BJ (cell line): ENCODE measurements at regions not wholly inside any gene's neighbourhood (a gene's known extent, or its start where the extent isn't known, plus 50 kb on each side); places are given as distances from the start of the nearest gene placed in this dataset.

Experiments used
- CTCF ChIA-PET: fragments of 350-600 bp; formaldehyde crosslinking; extraction: SDS; loops from one replicate; lab custom pipeline; 2021; ENCODE audit warnings: antibody characterized with exemption, inconsistent platforms; lab: Yijun Ruan, JAX
- POLR2A ChIA-PET: fragments of 300-600 bp; sonication (Branson Sonifier 250); formaldehyde crosslinking; extraction: SDS; loops from one replicate; lab custom pipeline; 2021; ENCODE audit warnings: antibody characterized with exemption; lab: Charles Lee
- DNase-seq: peaks from one replicate; pipeline ENCODE4 v3.0.0-alpha.2; 2011; ENCODE audit warnings: low read depth
- H3K27me3 ChIP-seq: 2 replicates; pipeline ENCODE4 v1.6.0; 2011; ENCODE audit warnings: low read length; ENCODE audit not compliant: control insufficient read depth, insufficient read depth
- H3K36me3 ChIP-seq: 2 replicates; pipeline ENCODE4 v1.5.1; 2011; ENCODE audit warnings: low read length; ENCODE audit not compliant: control insufficient read depth, insufficient read depth
- H3K4me3 ChIP-seq: 2 replicates; pipeline ENCODE4 v1.5.1; 2011; ENCODE audit warnings: low read depth, mild to moderate bottlenecking, control low read depth, low read length
- CTCF ChIP-seq: IDR thresholded peaks from 2 replicates; pipeline ENCODE4 v1.5.1; 2011; ENCODE audit warnings: low read depth, mild to moderate bottlenecking, control low read depth, inconsistent platforms, low read length, moderate library complexity; ENCODE audit not compliant: insufficient read depth

DNA sequence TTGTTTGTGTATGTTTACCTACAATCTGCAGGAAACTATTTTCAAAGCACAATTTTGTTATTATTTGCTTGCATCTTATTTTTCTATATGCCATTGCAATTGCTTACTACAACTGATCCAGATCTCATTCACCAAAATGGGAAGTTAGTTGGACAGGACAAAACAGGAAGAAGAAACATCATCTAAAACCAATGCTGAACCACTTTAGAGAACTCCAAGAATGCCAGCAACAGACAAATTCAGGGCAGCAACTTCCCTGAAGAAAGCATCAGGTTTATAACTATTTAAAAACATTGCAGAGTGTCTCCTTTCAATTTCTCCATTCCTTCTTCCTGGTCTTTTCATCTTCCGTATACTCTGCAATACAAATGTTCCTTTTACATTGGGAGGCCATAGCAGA is 82.4 kb upstream of the SMYD2 start:
- POLR2A ChIA-PET, result no interaction called here
- CTCF ChIA-PET, result interaction anchor here (1.7 to 3.0 kb wide), 3 partner anchors 10 to 130 kb away, joined by 3 to 9 read pairs (median 5); no protein-coding TSS in a partner anchor
- no peak for DNase-seq
- TF ChIP-seq CTCF, result no peak
- Histone ChIP-seq H3K4me3 (no peak overlapping the region), H3K27me3 (peaks cover 4% of the 10 kb centered on the region), H3K36me3 (no peaks in the 10 kb centered on the region)

DNA sequence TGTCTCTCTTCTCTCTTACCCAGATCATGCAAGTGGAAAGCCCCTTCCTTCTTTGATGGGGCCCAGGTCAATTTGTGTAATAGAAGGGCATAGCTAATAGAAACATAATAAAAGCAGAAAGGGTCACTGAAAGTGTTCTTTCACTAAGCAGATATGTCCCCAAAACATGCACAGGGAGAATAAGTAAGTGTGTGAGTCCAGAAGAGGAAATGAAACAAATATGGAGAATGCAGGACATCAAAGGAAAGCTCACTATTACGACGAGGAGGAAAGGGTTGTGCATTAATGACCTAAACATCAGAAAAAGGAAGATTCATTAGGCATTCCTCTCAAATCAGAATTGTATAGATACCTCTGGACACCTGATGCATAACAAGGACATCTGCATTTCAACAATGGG is 81.4 kb upstream of the SMYD2 start:
- ChIA-PET POLR2A (no interaction called here), CTCF (interaction anchor here (0.6 to 0.8 kb wide), 2 partner anchors 133 to 363 kb away, joined by 3 to 4 read pairs; no protein-coding TSS in a partner anchor)
- DNase-seq, result no peak
- H3K4me3 ChIP-seq, result no peak overlapping the region
- H3K36me3 ChIP-seq, result no peaks in the 10 kb centered on the region
- peaks cover 4% of the 10 kb centered on the region for H3K27me3 ChIP-seq
- TF ChIP-seq CTCF, result no peak

DNA sequence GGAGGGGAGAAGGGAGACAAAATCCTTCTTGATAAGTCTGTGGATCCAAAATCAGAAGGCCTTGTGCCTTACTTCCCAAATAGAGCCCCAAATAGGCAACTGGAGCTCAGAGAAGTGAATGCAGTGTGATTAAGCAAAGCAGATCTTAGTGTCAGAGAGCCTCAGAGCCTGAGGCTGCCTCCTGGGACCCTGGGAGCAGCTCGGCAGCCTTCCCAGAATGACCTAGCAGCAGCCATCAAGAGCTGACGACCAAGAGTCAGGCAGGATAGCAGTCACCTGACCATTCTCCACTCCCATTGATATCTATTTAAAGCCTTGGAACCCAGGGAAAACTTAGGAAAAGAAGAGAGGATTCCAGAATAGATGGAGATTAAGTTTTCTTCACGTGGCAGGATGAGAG is 78.0 kb upstream of the SMYD2 start:
- CTCF ChIA-PET, result interaction anchor here (0.6 to 2.5 kb wide), 4 partner anchors 10 to 881 kb away, joined by 3 to 8 read pairs (median 3); no protein-coding TSS in a partner anchor
- Histone ChIP-seq H3K27me3 (peaks cover 4% of the 10 kb centered on the region), H3K36me3 (no peaks in the 10 kb centered on the region), H3K4me3 (no peak overlapping the region)
- TF ChIP-seq CTCF, result no peak
- no peak for DNase-seq
- POLR2A ChIA-PET, result no interaction called here

- ChIA-PET POLR2A (no interaction called here), CTCF (interaction anchor here (1.2 to 2.5 kb wide), 4 partner anchors 9 to 127 kb away, joined by 3 to 9 read pairs (median 6); no protein-coding TSS in a partner anchor)
- Histone ChIP-seq H3K4me3 (no peak overlapping the region), H3K36me3 (no peaks in the 10 kb centered on the region), H3K27me3 (peaks cover 4% of the 10 kb centered on the region)
- no peak for TF ChIP-seq CTCF
- DNase-seq, result no peak
Observed at GRCh38 chr1:214205053-214205452, 75.9 kb upstream of the SMYD2 start.

GRCh38 chr1:214208460-214208859 is 72.5 kb upstream of the SMYD2 start:
- CTCF ChIA-PET, result interaction anchor here (1.0 to 3.4 kb wide), 4 partner anchors 11 to 120 kb away, joined by 3 to 28 read pairs (median 8); no protein-coding TSS in a partner anchor
- POLR2A ChIA-PET, result no interaction called here
- no peak for TF ChIP-seq CTCF
- H3K27me3 ChIP-seq, result 0 out of 2 replicates have a peak, but pooled peaks cover 2% of the 10 kb centered on the region
- no peaks in the 10 kb centered on the region for H3K36me3 ChIP-seq
- no peak overlapping the region for H3K4me3 ChIP-seq
- no peak for DNase-seq
